HG03378 (cell line): ENCODE measurements at regions not wholly inside any gene's neighbourhood (a gene's known extent, or its start where the extent isn't known, plus 50 kb on each side); places are given as distances from the start of the nearest gene placed in this dataset.

Experiments used
- ATAC-seq: cut with Tn5 transposase; IDR thresholded peaks from one replicate; pipeline ENCODE4 v1.9.1; 2021; ENCODE audit warnings: mild to moderate bottlenecking, moderate library complexity; ENCODE audit not compliant: unreplicated experiment

DNA sequence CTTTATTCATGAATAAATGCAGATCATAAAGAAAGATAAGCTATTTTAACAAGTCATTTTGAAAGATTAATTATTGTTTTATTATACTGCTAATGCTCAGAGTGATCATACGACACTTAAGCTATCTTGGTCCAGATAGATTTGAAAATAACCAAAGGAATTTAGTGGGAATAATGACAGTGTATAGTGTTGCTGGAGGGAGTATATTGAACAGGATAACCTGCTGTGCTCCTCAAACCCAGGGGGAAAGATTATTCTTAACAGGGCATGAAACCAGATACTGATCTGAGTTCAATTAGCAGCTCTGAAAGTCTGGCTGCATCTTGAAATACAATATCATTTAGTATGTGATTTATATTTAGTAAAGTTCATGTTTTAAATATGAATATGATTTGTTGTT is 216.3 kb upstream of the ITGA4 start:
- no peak for ATAC-seq

DNA sequence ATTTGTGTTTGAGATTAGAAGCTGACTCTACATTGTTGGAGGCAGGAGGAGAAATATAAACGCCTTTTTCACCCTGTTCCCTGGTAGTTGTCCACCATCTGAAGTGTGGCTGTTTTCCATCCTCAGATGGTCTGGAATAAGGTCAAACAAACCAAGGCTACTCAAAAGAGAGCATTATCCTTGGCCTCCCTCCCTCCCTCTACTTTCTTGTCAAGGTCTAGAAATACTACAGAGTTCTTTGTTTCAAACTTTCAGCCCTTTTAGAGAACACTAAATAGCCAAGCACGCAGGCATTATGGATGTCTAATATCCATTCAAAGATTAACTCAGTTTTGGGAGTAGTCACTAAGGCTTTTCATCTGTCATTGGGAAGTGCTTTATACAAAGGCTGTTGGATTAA is 215.8 kb upstream of the ITGA4 start:
- ATAC-seq = no peak

DNA sequence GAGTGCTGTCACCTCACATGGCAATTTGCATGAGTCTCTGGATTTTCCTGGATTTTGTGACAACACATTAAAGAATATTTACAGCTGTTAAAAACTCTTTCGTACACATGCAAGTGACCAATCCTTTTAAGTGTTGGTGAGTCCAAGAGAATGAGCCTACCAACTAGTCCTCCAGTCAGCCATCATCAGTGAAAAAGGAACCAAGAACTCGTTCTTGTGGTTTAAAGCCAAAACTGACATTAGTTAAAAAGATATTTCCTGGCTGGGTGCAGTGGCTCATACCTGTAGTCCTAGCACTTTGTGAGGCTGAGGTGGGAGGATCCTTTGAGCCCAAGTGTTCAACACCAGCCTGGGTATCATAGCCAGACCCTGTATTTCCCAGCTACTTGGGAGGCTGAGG is 215.4 kb upstream of the ITGA4 start:
- peak; percentile 91 for ATAC-seq

DNA sequence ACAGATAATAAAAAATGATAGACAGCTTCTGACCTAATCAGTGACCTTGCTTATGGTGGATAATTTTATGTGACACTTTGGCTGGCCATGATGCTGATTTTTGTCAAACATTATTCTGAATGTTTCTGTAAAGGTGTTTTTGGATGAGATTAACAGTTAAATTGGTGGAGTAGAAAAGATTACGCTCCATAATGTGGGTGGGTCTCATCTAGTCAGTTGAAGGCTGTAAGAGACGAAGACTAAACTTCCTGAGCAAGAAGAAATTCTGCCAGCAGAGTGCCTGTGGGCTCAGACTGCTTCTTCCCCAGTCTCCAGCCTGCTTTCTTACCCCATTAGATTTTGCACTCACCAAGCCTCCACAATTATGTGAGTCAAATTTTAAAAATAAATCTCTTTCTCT is 214.9 kb upstream of the ITGA4 start:
- ATAC-seq = no peak

DNA sequence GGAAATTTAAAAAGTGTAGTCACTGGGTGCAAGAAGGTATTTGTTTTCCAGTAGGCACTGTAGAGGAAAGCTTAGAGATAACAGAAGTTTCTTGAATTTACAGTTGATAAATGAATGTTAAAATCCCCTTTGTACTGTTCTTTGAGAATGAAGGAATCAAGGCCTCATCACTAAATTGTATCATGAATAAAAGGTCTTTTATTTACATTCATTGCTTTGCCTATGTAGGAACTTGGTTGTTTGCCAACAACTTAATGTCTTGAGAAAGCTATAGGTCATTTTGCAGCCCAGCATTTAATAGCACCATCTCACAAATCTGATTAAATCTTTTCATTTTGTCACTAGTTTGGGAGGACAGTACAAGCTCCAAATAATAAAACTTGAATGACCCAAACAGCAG is 213.9 kb upstream of the ITGA4 start:
- no peak for ATAC-seq

DNA sequence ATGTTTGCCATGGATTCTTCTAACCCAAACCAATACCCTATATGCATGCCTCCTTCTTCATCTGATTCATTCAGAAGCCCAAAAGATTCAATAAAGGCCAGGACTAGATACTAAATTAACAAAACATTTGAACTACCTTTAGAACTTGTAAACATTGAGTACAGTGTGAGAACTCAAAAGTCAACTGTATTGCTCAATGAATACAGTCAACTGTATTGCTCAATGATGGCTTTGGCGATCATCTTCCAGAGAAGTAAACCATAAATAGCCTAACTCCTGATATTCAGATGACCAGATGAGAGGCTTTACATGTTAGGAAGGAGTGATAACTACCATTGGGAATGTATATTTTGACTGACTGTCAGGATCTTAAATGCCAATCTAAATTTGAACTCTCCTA is 206.5 kb upstream of the ITGA4 start:
- no peak for ATAC-seq

DNA sequence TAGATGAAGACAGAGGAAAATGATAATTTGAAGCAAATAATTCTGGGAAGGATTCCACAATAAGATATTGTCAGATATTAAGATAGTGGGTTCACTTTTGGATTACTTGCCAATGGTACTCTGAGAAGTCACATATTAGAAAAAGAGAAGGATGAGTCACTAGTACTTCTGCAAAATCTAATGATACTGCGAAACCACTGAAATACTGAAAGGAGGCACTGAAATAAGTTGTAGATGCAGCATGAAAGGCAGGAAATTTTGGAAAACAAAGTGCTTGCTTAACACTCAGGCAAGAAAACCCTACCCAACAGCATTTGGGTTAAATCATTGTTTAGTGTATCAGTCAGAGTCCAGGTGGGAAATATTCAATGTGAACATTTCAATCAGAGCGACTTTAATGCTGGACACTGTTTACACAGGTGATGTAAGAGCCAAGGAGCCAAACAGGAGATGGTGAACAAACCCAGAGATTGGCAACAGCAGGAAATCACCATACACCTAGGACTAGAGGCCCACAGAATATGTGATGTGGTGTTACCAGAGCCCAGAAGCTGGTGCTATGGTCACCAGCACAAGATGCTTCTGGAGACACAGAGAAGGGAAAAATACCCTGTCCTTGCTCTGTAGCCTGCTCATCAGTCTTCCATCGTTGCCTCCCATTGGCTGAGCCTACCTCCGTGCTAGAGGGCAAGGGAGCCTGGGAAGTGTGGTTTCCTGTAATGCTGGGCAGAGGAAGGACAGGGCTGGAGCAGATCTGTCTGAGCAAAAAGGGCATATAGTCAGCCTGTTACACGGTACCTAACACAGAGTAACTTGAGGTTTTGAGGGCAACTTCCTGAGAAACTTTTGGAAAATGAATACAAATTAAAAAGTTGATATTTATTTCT is 204.7 kb upstream of the ITGA4 start:
- peak; percentile 75 for ATAC-seq

DNA sequence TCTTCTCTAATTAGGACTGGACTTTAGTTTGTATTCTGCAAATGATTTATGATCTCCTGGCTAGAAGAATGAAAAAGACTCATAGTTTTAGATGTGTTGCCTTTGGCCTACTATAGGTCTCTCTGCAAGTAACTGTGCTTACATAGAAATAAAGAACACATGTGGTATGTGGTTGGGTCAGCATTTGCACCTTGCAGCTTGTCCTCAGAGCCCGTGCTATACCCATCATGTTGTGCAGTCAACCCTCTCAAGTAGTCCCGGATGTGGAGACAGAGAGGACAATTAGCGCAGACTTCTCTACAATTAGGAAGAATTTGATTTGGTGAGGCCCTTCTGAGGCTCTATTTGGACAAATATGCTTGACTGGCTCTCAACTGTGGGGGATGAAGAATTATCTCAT is 203.7 kb upstream of the ITGA4 start:
- no peak for ATAC-seq

DNA sequence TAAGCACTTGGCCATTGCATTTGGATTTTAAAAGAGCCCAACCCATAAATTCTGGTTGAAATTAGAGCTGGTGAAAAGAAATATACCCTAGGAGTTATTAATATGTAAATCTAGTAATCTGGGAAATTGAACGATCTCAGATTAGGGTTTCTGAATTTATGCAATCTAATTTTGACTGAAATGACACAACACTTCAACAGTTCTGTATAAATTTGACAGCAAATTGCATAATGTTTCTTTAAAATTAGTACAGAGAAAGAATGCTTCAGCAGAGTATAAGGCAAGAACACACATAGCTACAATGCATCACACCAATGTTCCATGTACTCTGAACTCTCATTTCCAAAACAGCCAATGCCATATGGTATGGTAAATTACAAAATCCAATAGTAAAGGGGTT is 201.5 kb upstream of the ITGA4 start:
- no peak for ATAC-seq

DNA sequence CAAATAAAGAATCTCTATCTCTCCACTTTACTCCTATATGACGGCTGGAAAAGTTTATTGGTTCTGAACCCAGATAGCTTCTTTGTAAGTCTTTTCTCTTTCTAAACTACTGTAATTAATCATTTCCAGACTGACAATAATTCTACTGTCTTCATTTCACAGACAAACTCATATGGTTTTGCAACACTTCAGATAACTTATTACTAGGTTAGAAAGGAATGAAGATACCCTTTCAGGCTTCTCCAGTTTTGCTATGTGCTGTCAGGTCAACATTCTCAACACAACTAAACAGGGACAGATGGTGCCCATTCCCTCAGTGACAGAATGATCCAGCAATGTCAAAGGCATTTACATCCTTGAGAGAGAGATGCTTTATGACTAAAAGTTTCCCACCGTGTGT is 198.5 kb upstream of the ITGA4 start:
- ATAC-seq = no peak

DNA sequence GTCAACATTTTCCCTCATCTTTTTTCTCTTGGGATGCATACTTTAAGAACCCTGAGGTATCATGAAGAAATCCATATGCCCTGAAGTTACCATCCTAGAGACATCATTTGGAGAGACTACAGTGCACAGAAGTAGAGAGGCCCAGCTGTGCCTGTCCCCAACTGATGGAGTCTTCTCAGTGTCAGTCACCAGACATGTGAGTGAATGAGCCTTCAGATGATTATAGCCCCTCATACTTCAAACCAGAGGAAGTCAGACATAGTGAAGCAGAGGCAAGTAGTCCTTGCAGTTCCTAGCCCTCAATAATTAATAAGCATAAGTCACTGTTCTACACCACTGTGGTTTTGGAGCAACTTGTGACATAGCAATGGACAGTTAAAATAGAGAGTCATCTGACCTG is 194.4 kb upstream of the ITGA4 start:
- no peak for ATAC-seq

DNA sequence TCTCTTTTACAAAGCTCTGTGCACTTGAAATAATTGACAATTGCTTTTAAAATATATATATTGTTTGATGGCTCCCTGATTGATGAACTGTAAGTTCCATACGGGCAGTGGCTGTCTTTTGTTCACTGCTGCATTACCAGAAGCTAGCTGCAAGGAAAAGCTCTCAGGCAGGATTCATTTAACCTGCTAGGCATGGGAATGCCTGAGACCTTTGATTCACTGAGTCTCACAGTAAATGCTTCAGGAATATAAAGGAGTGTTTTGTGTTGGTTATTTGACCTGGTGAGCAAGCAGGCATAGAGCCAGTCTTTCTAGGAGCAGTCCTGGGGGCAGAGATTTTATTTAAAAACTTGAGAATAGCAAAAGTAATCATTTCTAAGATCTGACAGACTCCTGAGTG is 193.2 kb upstream of the ITGA4 start:
- no peak for ATAC-seq

DNA sequence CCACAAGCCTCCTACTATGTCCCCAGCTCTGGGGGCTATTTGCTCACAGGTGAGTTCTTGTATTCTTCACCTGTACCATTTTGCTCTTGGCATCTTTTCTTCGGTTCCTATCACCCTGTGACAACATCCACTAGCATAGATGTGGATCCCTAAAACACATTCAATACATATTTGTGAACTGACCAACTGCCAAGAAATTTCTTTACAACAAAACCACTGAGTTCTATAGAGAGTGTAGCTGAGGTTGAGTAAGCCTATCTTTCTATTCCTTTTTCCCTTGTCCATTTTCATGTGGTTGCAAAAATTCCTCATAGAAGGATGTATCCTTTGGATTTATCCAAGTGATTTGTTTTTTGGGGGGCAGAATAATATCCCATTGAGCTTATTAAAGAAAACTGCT is 192.7 kb upstream of the ITGA4 start:
- no peak for ATAC-seq

DNA sequence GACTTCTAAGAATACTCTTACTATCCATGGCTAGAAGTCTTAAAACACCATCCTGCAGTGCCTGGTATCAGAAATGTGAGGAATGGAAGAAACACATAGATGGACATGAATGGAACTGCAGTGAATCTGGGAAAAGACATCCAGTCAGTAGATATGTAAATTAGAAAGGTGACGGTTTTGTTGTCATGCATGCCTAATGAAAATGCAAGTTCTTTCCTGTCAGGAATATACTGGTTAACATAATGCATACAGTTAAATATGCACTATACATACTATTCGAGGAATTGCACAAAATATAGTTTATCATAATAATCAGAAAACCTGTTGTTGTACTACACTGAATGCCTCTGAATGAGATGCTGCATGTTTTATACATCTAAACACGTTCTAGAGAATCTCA is 190.6 kb upstream of the ITGA4 start:
- ATAC-seq = no peak

DNA sequence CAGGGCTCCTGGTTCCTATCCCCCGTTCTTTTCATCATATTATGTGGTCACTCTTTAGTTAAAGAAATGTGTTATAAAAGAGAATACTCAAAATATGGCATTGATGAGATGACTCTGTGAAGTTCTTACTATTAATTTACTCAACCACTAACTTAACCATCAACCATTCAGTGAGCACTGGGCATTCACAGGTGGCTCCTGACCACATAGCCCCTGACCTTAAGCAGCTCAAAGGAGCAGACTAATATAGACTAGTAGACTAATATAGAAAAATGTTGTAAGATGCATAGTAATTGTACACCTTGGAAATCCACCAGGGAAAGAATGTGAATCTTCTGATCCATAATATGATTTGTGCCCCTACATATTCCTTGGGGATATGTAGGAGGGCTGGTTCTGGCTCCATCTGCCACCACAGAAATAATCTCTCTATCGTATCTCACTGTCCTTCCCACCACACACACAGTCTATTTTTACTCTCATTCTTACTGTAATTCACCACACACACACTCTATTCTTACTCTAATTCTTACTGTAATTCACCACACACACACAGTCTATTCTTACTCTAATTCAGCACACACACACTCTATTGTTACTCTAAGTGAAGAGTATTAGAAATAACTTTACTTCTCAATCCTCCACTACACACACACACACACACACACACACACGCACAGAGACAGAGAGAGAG is 188.9 kb upstream of the ITGA4 start:
- ATAC-seq = peak; percentile 79

DNA sequence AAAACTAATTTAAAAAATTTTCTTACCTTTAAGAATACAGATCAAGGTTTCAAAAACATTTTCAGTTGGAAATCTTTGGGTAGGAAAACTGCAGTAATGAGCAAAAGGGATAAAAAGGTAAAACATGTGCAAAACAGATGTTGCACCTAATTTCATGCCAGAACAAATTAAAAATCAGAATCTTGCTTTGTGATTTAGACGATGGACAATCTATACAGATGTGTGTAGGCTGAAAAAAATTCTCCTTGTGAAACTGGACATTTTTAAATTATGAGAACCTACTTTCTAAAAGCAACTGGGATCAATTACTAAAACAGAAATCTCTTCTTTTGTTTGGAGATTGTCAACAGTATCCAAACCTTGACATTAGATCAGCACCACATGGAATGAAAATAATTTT is 183.2 kb upstream of the ITGA4 start:
- no peak for ATAC-seq

DNA sequence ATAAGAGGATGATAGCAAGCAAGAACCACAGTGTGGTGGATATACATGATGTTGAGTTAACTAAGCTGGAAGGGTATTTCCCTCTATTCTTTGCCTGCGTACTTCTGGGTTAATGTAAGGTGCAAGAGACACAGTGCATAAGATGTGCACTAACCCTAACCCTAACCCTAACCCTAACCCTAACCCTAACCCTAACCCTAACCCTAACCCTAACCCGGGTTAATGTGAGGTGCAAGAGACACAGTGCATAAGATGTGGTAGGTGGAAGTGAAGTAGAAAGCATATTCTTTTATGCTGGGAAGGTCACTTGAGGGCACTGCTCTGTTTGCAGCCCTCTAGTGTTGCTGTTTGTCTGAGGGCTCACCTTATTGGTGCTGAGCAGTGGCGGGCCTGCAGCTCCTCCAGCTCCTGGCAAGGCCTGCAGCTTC is 181.5 kb upstream of the ITGA4 start:
- ATAC-seq = no peak

DNA sequence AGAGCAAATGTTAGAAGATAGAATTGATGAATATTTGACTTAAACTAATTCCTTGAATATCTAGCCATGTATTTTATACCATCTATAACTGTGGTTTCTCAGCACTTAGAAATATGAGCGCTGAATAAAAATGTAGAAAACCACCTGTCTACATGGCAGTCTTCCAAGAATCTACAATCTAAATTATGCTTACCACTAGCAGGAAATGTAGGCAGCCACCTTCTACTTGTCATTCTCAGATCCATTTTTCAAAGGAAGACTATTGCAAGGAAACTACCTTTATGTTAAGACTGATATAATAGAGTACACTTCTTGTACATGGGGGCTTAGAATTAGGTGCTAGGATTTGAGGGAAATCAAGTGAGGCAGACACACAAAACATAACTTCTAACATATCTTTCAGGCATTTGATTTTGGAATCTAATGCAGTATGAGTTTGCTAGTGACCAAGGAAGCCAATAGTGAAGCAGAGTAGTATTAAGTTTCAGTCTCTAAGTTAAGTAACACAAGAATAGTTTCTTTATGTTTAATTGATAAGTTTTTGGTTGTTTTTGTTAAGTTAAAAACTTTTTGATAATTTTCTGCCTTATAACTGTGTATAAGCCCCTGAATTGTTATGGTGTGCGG is 175.9 kb upstream of the ITGA4 start:
- ATAC-seq = peak; percentile 69

DNA sequence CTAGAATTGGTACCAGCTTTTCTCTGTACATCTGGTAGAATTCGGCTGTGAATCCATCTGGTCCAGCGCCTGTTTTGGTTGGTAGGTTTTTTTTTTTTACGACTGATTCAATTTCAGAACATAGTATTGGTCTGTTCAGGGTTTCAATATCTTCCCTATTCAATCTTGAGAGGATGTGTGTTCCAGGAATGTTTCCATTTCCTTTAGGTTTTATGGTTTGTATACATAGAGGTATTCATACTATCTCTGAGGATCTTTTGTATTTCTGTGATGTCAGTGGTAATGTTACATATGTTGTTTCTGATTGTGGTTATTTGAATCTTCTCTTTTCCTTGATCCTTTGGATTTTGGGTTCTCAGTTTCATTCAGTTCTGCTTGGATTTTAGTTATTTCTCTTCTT is 172.1 kb upstream of the ITGA4 start:
- ATAC-seq = no peak

DNA sequence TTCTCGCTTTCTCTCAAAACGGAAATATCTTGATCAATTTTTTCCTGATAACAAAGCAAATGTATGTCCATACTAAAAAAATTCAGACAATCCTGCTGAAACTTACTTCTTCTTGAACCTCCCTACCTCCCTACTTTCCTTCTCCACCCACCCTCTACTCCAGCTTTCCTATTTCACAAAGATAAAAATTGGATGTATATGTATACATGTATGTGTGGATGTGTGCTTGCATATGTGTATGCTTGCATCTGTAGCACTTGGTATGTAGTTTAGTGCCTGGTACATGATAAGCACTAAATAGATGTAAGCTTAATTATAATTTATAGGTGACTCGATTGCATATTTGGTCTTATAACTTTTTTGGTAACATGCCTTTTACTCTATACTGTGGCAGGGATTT is 167.5 kb upstream of the ITGA4 start:
- ATAC-seq = no peak

DNA sequence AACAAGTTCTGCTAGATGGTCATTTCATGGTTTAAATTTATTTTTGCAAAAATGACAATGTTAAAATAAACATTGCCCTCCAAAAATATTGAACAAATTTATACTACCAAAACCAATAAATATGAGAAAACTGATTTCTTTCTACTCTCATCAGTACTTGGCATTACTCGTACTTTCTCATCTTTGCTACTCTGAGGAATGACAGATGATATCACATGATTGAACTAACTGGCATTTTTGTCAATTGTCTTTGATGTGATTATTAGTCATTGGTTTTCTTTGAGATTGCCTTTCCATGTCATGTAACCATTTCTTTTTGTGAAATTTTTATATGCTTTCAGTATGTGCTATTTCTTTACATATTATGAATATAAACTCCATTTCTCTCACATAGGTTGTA is 167.0 kb upstream of the ITGA4 start:
- ATAC-seq = no peak

DNA sequence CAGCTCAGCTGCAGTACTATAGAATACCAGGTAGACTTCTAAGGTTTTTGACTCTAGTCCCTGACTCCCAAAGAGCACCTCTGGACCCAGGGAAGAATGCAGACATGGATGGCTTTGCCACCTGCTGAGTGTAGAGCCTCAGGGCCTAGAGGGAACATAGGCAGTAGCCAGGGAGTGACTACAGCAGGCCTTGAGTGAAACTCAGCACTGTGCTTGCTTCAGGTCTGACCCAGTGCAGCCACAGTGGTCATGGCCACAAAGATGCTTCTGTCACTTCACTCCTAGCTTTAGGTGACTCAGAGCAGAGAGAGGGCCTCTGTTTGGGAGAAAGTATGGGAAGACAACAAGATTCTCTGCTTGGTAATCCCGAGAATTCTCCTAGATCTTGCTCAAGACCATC is 162.2 kb upstream of the ITGA4 start:
- no peak for ATAC-seq
